ENCODE measurements at regions not wholly inside any gene's neighbourhood (a gene's known extent, or its start where the extent isn't known, plus 50 kb on each side); places are given as distances from the start of the nearest gene placed in this dataset.

- peaks cover 7% of the 10 kb centered on the region for H3K9me3 Mint-ChIP-seq
- no peak overlapping the region for H3K27ac Mint-ChIP-seq
- H3K27me3 Mint-ChIP-seq = no peaks in the 10 kb centered on the region
- H3K36me3 Mint-ChIP-seq (ENCODE audit: low read depth) = no peaks in the 10 kb centered on the region
- H3K4me1 Mint-ChIP-seq (ENCODE audit: low read depth) = no peaks in the 10 kb centered on the region
- no peak for DNase-seq
- no peak overlapping the region for H3K4me3 Mint-ChIP-seq
Measured at GRCh38 chr6:9563568-9563967, 851.3 kb downstream of the TFAP2A start.

- DNase-seq = no peak
- Mint-ChIP-seq H3K4me3 (no peak overlapping the region), H3K27ac (no peak overlapping the region), H3K9me3 (peaks cover 6% of the 10 kb centered on the region), H3K27me3 (no peaks in the 10 kb centered on the region), H3K36me3 (ENCODE audit: low read depth) (no peaks in the 10 kb centered on the region), H3K4me1 (ENCODE audit: low read depth) (no peaks in the 10 kb centered on the region)
Measured at GRCh38 chr6:9554806-9555205, 860.1 kb downstream of the TFAP2A start.

GRCh38 chr6:9554323-9554722 is 860.6 kb downstream of the TFAP2A start:
- H3K4me1 Mint-ChIP-seq (ENCODE audit: low read depth) = no peaks in the 10 kb centered on the region

GRCh38 chr6:9553002-9553401 is 861.9 kb downstream of the TFAP2A start:
- H3K27me3 Mint-ChIP-seq = no peaks in the 10 kb centered on the region
- H3K9me3 Mint-ChIP-seq = peaks cover 6% of the 10 kb centered on the region
- H3K4me3 Mint-ChIP-seq = no peak overlapping the region
- no peak for DNase-seq
- no peaks in the 10 kb centered on the region for H3K36me3 Mint-ChIP-seq (ENCODE audit: low read depth)
- H3K4me1 Mint-ChIP-seq (ENCODE audit: low read depth) = no peaks in the 10 kb centered on the region
- no peak overlapping the region for H3K27ac Mint-ChIP-seq

More at GRCh38 chr6:9554323-9554722, 860.6 kb downstream of the TFAP2A start:
- H3K27me3 Mint-ChIP-seq = no peaks in the 10 kb centered on the region
- DNase-seq = no peak
- no peak overlapping the region for H3K4me3 Mint-ChIP-seq
- H3K9me3 Mint-ChIP-seq = peaks cover 6% of the 10 kb centered on the region
- no peaks in the 10 kb centered on the region for H3K36me3 Mint-ChIP-seq (ENCODE audit: low read depth)
- no peak overlapping the region for H3K27ac Mint-ChIP-seq

- no peaks in the 10 kb centered on the region for H3K4me1 Mint-ChIP-seq (ENCODE audit: low read depth)
- no peaks in the 10 kb centered on the region for H3K36me3 Mint-ChIP-seq (ENCODE audit: low read depth)
- H3K27ac Mint-ChIP-seq = no peak overlapping the region
- no peak for DNase-seq
- no peaks in the 10 kb centered on the region for H3K27me3 Mint-ChIP-seq
- no peaks in the 10 kb centered on the region for H3K9me3 Mint-ChIP-seq
- H3K4me3 Mint-ChIP-seq = no peak overlapping the region
Measured at GRCh38 chr6:9543649-9544048, 871.2 kb downstream of the TFAP2A start.

- Mint-ChIP-seq H3K4me3 (no peak overlapping the region), H3K36me3 (ENCODE audit: low read depth) (no peaks in the 10 kb centered on the region), H3K27me3 (no peaks in the 10 kb centered on the region), H3K4me1 (ENCODE audit: low read depth) (no peaks in the 10 kb centered on the region), H3K27ac (no peak overlapping the region), H3K9me3 (peaks cover 2% of the 10 kb centered on the region)
- DNase-seq = no peak
Measured at GRCh38 chr6:9540534-9541126, 874.2 kb downstream of the TFAP2A start.

- no peak overlapping the region for H3K27ac Mint-ChIP-seq
- H3K36me3 Mint-ChIP-seq (ENCODE audit: low read depth) = no peaks in the 10 kb centered on the region
- peaks cover 2% of the 10 kb centered on the region for H3K9me3 Mint-ChIP-seq
- no peak overlapping the region for H3K4me3 Mint-ChIP-seq
- no peaks in the 10 kb centered on the region for H3K4me1 Mint-ChIP-seq (ENCODE audit: low read depth)
- no peaks in the 10 kb centered on the region for H3K27me3 Mint-ChIP-seq
- no peak for DNase-seq
Measured at GRCh38 chr6:9540126-9540525, 874.7 kb downstream of the TFAP2A start.

- Mint-ChIP-seq H3K4me3 (no peak overlapping the region), H3K4me1 (ENCODE audit: low read depth) (no peaks in the 10 kb centered on the region), H3K27me3 (no peaks in the 10 kb centered on the region), H3K27ac (no peak overlapping the region), H3K9me3 (peaks cover 2% of the 10 kb centered on the region), H3K36me3 (ENCODE audit: low read depth) (no peaks in the 10 kb centered on the region)
- DNase-seq = no peak
Measured at GRCh38 chr6:9539231-9539755, 875.6 kb downstream of the TFAP2A start.

- H3K4me1 Mint-ChIP-seq (ENCODE audit: low read depth) = no peaks in the 10 kb centered on the region
- peaks cover 6% of the 10 kb centered on the region for H3K9me3 Mint-ChIP-seq
- no peak overlapping the region for H3K4me3 Mint-ChIP-seq
- no peak for DNase-seq
- H3K36me3 Mint-ChIP-seq (ENCODE audit: low read depth) = no peaks in the 10 kb centered on the region
- H3K27me3 Mint-ChIP-seq = no peaks in the 10 kb centered on the region
- no peak overlapping the region for H3K27ac Mint-ChIP-seq
Measured at GRCh38 chr6:9537381-9537780, 877.5 kb downstream of the TFAP2A start.

- Mint-ChIP-seq H3K4me3 (no peak overlapping the region), H3K4me1 (ENCODE audit: low read depth) (no peaks in the 10 kb centered on the region), H3K36me3 (ENCODE audit: low read depth) (no peaks in the 10 kb centered on the region), H3K27me3 (no peaks in the 10 kb centered on the region), H3K9me3 (peaks cover 6% of the 10 kb centered on the region), H3K27ac (no peak overlapping the region)
- DNase-seq = no peak
Measured at GRCh38 chr6:9535106-9535505, 879.8 kb downstream of the TFAP2A start.

- DNase-seq = no peak
- Mint-ChIP-seq H3K27ac (no peak overlapping the region), H3K27me3 (no peaks in the 10 kb centered on the region), H3K4me1 (ENCODE audit: low read depth) (no peaks in the 10 kb centered on the region), H3K4me3 (no peak overlapping the region), H3K36me3 (ENCODE audit: low read depth) (no peaks in the 10 kb centered on the region), H3K9me3 (peaks cover 6% of the 10 kb centered on the region)
Measured at GRCh38 chr6:9532621-9533557, 882.0 kb downstream of the TFAP2A start.

- Mint-ChIP-seq H3K9me3 (no peaks in the 10 kb centered on the region), H3K27ac (no peak overlapping the region), H3K36me3 (ENCODE audit: low read depth) (no peaks in the 10 kb centered on the region), H3K4me1 (ENCODE audit: low read depth) (no peaks in the 10 kb centered on the region), H3K27me3 (no peaks in the 10 kb centered on the region), H3K4me3 (no peak overlapping the region)
- no peak for DNase-seq
Measured at GRCh38 chr6:9527679-9528286, 887.1 kb downstream of the TFAP2A start.

- Mint-ChIP-seq H3K27me3 (no peaks in the 10 kb centered on the region), H3K36me3 (ENCODE audit: low read depth) (no peaks in the 10 kb centered on the region), H3K4me1 (ENCODE audit: low read depth) (peaks cover 2% of the 10 kb centered on the region), H3K9me3 (no peaks in the 10 kb centered on the region), H3K27ac (no peak overlapping the region), H3K4me3 (no peak overlapping the region)
- DNase-seq = no peak
Measured at GRCh38 chr6:9523462-9523861, 891.4 kb downstream of the TFAP2A start.

- DNase-seq = no peak
- Mint-ChIP-seq H3K4me3 (no peak overlapping the region), H3K27me3 (no peaks in the 10 kb centered on the region), H3K4me1 (ENCODE audit: low read depth) (peaks cover 2% of the 10 kb centered on the region), H3K9me3 (no peaks in the 10 kb centered on the region), H3K27ac (no peak overlapping the region), H3K36me3 (ENCODE audit: low read depth) (no peaks in the 10 kb centered on the region)
Measured at GRCh38 chr6:9522101-9522500, 892.8 kb downstream of the TFAP2A start.

- H3K27me3 Mint-ChIP-seq = no peaks in the 10 kb centered on the region
- no peak overlapping the region for H3K4me3 Mint-ChIP-seq
- peak overlapping the region; percentile 37 for H3K27ac Mint-ChIP-seq
- H3K4me1 Mint-ChIP-seq (ENCODE audit: low read depth) = peaks cover 2% of the 10 kb centered on the region
- DNase-seq = no peak
- no peaks in the 10 kb centered on the region for H3K9me3 Mint-ChIP-seq
- H3K36me3 Mint-ChIP-seq (ENCODE audit: low read depth) = no peaks in the 10 kb centered on the region
Measured at GRCh38 chr6:9521152-9521530, 893.7 kb downstream of the TFAP2A start.

Measured in activated T-cell treated with anti-CD3 and anti-CD28 coated beads, Interleukin-2, amount 50 U/mL, for 24 hours (primary cell).